ENCODE measurements at regions not wholly inside any gene's neighbourhood (a gene's known extent, or its start where the extent isn't known, plus 50 kb on each side); places are given as distances from the start of the nearest gene placed in this dataset.

DNA sequence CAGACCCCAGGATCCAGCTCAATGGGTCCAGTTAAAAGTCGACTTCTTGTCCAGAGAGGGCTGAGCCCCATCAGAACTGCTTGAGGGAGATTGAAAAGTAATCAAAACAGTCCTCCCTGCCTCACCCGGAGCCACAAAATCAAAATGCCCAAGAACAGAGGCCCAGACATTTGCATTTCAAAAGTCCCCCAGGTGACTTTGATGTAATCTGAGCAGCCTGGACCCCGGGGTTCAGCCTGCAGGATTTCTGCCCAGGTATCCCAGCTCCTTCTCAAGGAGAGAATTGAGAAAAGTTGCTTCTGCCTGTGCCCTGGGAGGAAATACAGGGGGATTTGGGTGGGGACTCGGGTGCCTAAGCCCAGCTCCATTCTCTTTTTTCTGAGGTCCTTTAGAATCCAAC is 1385.0 kb downstream of the TBC1D22A start:
- TF ChIP-seq EZH2phosphoT487 (IDR thresholded peaks at IDR 0.05; ENCODE audit: borderline replicate concordance) = no peak
- TF ChIP-seq, protein P1, sequence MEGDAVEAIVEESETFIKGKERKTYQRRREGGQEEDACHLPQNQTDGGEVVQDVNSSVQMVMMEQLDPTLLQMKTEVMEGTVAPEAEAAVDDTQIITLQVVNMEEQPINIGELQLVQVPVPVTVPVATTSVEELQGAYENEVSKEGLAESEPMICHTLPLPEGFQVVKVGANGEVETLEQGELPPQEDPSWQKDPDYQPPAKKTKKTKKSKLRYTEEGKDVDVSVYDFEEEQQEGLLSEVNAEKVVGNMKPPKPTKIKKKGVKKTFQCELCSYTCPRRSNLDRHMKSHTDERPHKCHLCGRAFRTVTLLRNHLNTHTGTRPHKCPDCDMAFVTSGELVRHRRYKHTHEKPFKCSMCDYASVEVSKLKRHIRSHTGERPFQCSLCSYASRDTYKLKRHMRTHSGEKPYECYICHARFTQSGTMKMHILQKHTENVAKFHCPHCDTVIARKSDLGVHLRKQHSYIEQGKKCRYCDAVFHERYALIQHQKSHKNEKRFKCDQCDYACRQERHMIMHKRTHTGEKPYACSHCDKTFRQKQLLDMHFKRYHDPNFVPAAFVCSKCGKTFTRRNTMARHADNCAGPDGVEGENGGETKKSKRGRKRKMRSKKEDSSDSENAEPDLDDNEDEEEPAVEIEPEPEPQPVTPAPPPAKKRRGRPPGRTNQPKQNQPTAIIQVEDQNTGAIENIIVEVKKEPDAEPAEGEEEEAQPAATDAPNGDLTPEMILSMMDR (conservative IDR thresholded peaks at IDR 0.05; ENCODE audit: low read length) = no peak
